ENCODE measurements at regions not wholly inside any gene's neighbourhood (a gene's known extent, or its start where the extent isn't known, plus 50 kb on each side); places are given as distances from the start of the nearest gene placed in this dataset.

DNA sequence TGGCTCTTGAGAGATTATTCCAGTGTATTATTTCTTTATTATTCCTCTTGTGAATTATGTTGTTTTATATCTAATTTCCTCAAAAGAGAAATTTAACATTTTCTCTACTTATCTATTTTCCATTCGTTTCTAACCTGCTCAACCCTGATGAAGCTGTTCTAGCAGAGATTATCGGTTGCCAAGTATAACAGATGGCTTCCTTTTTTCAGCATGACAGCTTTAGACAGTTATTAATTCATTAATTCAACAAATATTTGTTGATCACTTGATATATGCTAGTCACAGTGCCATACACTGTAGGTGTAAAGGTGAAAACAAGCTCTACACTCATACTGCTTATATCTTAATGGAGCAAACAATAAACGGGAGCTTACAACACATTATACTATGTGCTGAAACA lies 137.9 kb upstream of the UBE2E3 start:
- ChIA-PET CTCF (interaction anchor here (0.6 kb wide), 2 partner anchors 69 to 528 kb away, joined by 3 read pairs; no protein-coding TSS in a partner anchor), POLR2A (no interaction called here)
- Histone ChIP-seq H3K27ac (ENCODE audit: low read depth, low read length) (no peak overlapping the region), H3K9me3 (ENCODE audit: control insufficient read depth, insufficient read depth, low read length) (no peaks in the 10 kb centered on the region), H3K27me3 (ENCODE audit: control insufficient read depth, insufficient read depth, low read length) (no peaks in the 10 kb centered on the region), H3K4me3 (ENCODE audit: low read depth, low read length) (no peak overlapping the region)
- no peak for DNase-seq (ENCODE audit: low read depth, low spot score)
- TF ChIP-seq, protein P1, sequence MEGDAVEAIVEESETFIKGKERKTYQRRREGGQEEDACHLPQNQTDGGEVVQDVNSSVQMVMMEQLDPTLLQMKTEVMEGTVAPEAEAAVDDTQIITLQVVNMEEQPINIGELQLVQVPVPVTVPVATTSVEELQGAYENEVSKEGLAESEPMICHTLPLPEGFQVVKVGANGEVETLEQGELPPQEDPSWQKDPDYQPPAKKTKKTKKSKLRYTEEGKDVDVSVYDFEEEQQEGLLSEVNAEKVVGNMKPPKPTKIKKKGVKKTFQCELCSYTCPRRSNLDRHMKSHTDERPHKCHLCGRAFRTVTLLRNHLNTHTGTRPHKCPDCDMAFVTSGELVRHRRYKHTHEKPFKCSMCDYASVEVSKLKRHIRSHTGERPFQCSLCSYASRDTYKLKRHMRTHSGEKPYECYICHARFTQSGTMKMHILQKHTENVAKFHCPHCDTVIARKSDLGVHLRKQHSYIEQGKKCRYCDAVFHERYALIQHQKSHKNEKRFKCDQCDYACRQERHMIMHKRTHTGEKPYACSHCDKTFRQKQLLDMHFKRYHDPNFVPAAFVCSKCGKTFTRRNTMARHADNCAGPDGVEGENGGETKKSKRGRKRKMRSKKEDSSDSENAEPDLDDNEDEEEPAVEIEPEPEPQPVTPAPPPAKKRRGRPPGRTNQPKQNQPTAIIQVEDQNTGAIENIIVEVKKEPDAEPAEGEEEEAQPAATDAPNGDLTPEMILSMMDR (IDR thresholded peaks at IDR 0.05; ENCODE audit: low read depth, low read length): no peak

DNA sequence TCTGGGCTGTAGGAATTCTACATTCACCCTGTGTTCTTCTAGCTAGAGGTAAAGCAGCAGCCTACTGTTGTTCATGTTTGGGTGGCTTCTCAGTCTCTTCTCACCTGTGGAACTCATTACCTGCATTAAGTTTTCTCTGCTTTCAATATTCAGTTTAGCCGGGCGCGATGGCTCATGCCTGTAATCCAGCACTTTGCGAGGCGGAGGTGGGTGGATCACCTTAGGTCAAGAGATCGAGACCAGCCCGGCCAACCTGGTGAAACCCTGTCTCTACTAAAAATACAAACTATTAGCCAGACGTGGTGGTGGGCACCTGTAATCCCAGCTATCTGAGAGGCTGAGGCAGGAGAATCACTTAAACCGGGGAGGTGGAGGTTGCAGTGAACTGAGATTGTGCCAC lies 139.8 kb upstream of the UBE2E3 start:
- CTCF ChIA-PET: no interaction called here

DNA sequence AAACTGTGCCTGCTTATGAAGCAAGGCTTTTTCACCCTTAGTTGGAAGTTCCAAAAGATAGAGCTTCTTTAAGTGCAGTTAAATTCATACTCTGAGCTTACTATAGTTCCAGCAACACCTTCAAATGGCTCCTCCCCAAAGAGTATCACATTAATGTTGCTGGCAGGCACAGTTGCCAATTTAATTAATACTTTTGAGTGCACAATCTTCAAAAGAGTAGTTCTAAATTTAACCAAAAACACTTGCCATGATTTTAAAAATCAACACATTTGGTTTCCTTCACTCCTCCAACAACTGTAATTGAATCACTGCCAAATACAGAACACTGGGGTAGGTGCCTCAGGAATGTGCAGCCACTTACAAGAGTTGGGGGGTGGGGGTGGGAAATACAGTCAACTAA lies 150.6 kb upstream of the UBE2E3 start:
- no peak overlapping the region for H3K27ac ChIP-seq (ENCODE audit: low read depth, low read length)
- CTCF ChIA-PET: interaction anchor here (1.3 kb wide), 1 partner anchor 704 kb away, joined by 3 read pairs; no protein-coding TSS in a partner anchor
- DNase-seq (ENCODE audit: low read depth, low spot score): no peak
- TF ChIP-seq, protein P1 (IDR thresholded peaks at IDR 0.05; ENCODE audit: low read depth, low read length): no peak
- H3K9me3 ChIP-seq (ENCODE audit: control insufficient read depth, insufficient read depth, low read length): no peaks in the 10 kb centered on the region
- no peaks in the 10 kb centered on the region for H3K27me3 ChIP-seq (ENCODE audit: control insufficient read depth, insufficient read depth, low read length)
- no peak overlapping the region for H3K4me3 ChIP-seq (ENCODE audit: low read depth, low read length)
- POLR2A ChIA-PET: no interaction called here

More for the DNA sequence above, 139.8 kb upstream of the UBE2E3 start:
- H3K9me3 ChIP-seq (ENCODE audit: control insufficient read depth, insufficient read depth, low read length): no peaks in the 10 kb centered on the region
- H3K4me3 ChIP-seq (ENCODE audit: low read depth, low read length): no peak overlapping the region
- no peak for DNase-seq (ENCODE audit: low read depth, low spot score)
- H3K27ac ChIP-seq (ENCODE audit: low read depth, low read length): no peak overlapping the region
- no peaks in the 10 kb centered on the region for H3K27me3 ChIP-seq (ENCODE audit: control insufficient read depth, insufficient read depth, low read length)
- TF ChIP-seq, protein P1 (IDR thresholded peaks at IDR 0.05; ENCODE audit: low read depth, low read length): no peak
- POLR2A ChIA-PET: no interaction called here

DNA sequence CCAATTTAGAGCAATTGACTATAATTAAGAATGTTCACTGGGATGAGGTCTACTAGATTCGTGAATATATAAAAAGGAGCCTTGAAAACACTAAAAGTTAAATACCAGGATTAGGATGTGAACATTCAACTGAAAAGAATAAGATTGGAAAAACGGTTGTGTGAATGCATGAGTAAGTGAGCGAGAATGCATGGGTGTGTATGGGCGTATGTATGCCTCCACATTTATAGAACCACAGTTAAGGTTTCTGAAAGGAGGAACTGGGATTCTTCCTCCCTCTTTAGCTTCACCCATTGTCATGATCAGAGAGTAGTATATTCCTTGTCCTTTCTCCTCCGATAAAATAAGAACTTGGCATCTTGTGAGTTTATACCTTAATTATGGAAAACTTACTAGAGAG lies 151.1 kb upstream of the UBE2E3 start:
- TF ChIP-seq, protein P1 (IDR thresholded peaks at IDR 0.05; ENCODE audit: low read depth, low read length): no peak
- Histone ChIP-seq H3K27me3 (ENCODE audit: control insufficient read depth, insufficient read depth, low read length) (no peaks in the 10 kb centered on the region), H3K27ac (ENCODE audit: low read depth, low read length) (no peak overlapping the region), H3K4me3 (ENCODE audit: low read depth, low read length) (no peak overlapping the region), H3K9me3 (ENCODE audit: control insufficient read depth, insufficient read depth, low read length) (no peaks in the 10 kb centered on the region)
- DNase-seq (ENCODE audit: low read depth, low spot score): no peak
- CTCF ChIA-PET: interaction anchor here (1.3 kb wide), 1 partner anchor 703 kb away, joined by 3 read pairs; no protein-coding TSS in a partner anchor
- POLR2A ChIA-PET: no interaction called here

DNA sequence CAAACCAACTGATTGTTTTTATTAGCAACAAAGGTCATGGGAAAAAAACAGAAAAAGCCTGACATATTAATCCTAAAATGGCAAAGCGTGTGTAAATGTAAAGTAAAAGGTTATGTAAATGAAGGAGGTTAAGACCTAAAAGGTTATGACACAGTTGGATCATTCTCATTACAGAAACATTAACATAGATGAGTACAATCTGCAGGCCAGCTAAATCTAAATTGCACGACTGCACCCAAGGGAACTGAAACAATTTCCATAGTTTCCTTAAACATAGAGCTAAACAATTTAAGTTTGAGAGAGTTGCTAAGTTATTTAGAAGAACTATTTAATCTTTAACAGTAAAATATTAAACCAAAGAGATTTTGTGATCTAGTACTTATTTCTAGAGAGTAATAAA lies 151.6 kb upstream of the UBE2E3 start:
- ChIA-PET CTCF (interaction anchor here (1.3 kb wide), 1 partner anchor 703 kb away, joined by 3 read pairs; no protein-coding TSS in a partner anchor), POLR2A (no interaction called here)
- H3K27me3 ChIP-seq (ENCODE audit: control insufficient read depth, insufficient read depth, low read length): no peaks in the 10 kb centered on the region
- H3K4me3 ChIP-seq (ENCODE audit: low read depth, low read length): no peak overlapping the region
- no peak overlapping the region for H3K27ac ChIP-seq (ENCODE audit: low read depth, low read length)
- TF ChIP-seq, protein P1 (IDR thresholded peaks at IDR 0.05; ENCODE audit: low read depth, low read length): no peak
- DNase-seq (ENCODE audit: low read depth, low spot score): no peak
- no peaks in the 10 kb centered on the region for H3K9me3 ChIP-seq (ENCODE audit: control insufficient read depth, insufficient read depth, low read length)
